DMS 273 treated with DMSO at 0.1 percent for 48 hours (cell line): ENCODE measurements at regions not wholly inside any gene's neighbourhood (a gene's known extent, or its start where the extent isn't known, plus 50 kb on each side); places are given as distances from the start of the nearest gene placed in this dataset.

Experiments used
- DNase-seq: peaks from one replicate; lab custom pipeline; 2025; lab: John Stamatoyannopoulos, UW

DNA sequence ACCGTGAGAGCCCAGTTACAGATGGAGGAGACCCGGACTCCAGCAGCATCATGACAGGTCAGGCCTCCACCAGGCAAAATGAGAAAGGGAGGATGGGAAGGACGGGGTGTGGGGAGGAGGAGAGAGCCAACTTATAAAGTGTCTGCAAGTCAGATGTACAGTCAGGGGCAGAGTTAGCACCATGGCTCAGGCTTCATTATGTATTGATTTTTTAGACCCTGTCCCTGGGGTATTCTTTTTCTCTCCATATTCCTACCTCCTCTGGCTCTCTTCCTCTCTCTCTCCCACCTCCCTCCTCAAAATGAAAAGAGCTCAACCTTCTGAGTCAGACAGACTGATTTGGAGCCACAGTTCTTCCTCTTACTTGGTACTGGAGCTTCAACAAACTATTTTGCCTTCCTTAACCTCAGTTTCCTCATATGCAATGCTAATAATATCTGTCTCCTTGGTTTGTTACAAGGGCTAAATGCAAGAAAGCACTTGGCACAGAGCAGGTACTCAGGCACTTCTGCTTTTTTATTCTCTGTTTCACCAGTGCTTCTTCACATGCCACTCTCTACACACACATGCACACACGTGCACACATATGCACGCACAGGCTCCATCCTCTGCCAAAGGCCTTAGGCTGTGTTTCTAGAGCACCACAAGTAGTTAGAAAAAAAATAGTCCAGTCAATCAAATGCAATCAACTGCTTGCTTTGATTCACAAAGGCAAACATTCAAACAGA, 92.3 kb upstream of the PKDCC start:
- no peak for DNase-seq

DNA sequence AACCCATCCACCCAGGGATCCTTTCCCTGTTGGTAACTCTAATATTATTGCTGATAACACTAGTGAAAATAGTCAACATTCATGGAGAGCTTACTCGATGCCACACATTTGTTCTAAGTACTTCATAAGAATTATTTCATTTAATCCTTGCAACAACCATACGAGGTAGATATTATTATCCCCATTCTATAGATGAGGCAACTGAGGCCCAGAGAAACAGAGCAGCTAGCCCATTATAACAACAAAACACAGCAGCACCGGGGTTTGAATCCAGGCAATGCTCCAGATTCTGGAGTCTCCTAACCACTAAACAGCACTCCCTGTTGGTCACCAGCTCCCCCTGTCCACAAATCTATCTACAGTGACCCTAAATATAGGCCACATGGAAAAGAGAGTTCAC, 90.4 kb upstream of the PKDCC start:
- no peak for DNase-seq

DNA sequence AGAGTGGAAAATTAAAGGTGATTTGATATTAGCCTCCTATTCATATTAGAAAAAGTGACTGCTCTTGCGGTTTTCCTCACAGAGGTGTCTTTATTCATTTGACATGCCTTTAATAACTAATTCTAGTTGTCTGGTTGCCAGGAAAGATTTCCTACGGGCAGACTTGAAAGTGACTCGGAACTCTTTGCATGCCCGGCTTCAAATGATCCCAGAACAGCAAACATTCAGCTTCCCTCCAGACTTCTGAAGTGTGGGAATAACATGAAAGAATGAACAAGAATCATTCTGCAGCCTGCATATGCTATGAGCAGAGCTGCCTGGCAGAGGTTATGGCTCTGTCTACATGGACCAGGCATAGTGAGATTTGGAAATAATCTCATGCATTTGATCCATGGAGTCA, 89.6 kb upstream of the PKDCC start:
- no peak for DNase-seq

GRCh38 chr2:41958775-41959174, 89.0 kb upstream of the PKDCC start:
- DNase-seq: no peak

DNA sequence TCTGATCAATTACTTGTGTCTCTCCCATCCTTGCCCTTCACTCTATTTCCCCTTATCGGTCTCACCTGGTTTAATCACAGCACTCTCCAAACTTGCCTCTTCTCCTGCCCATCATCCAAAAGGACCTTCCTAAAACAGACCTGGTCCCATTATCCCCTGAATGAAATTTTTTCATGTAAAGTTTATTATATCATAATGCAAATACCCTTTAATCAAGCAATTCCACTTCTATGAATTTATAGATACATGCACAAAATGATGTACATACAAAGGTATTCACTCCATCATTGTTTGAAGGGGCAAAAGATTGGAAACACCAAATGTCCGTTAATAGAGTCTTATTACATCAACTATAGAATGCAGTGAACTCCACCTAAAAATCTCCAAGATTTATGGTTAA, 88.1 kb upstream of the PKDCC start:
- DNase-seq: no peak

DNA sequence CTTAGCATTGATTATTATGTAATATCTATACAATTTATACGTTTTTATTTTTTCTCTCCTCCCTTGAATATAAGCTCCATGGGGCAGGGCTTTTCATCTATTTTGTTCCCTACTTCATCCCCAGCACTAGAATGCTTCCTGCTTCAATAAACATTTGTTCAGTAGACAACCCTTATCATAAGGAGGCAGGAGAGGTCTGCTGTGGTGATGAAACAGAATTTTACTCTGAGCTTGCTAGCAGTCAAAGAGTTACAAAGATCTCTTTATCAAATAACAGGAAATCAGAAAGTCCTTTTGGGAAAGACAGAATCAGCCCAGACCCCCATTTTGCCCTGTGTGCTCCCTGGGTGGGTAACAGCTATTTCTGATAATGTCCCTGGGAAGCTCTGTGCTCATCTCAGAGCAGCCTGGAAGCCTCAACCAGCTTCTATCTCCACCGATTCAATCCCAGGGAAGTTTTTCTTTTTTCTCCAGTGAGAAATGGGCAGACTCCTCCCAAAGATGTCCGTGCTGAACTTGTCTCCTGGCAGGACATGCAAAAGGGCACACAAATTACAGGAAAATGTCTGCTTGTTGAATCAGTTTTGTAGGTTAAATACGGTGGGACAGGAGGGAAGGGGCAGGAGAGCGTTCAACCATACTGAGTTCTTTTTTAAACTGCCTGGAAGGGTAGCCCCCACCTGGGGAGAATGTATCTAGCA, 84.7 kb upstream of the PKDCC start:
- no peak for DNase-seq

- DNase-seq: no peak
Measured at GRCh38 chr2:41963661-41964525, 83.9 kb upstream of the PKDCC start.

- no peak for DNase-seq
Measured at GRCh38 chr2:41965173-41965908, 82.5 kb upstream of the PKDCC start.

- DNase-seq: no peak
Measured at GRCh38 chr2:41965909-41966295, 81.9 kb upstream of the PKDCC start.

GRCh38 chr2:41966431-41966893, 81.4 kb upstream of the PKDCC start:
- no peak for DNase-seq

- DNase-seq: no peak
Measured at GRCh38 chr2:41966920-41967319, 80.9 kb upstream of the PKDCC start.

DNA sequence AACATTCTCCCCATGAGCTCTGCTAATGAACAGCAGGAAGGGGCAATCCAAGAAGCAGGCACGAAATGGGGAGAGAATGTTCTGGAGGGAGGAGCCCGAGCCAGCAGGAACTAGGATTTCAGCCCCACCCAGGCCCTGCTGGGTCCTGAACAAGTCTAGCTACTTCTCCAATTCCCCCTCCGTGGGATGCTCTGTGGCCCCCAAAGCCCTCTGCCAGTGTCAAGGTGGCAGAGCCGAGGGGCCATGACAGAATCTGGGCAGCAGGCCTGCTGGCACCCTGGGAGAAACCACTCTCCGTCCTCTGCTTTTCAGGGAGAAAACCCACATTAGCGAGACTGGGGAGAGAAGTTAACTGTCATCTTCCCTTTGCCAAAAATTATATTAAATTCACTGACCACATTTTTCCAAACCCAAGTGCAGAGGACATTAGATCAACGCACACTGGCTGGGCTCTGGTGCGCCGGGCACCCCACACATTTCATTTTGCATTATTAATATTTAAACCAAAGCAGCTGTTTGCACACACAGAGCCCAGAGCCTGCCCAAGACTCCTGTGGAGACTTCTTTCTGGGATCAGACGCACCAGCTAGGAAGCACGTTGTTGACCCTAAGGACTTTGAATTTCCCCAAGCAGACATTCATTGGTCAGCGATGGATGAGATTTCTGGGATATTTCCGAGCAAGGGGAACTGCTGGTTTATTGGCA, 80.2 kb upstream of the PKDCC start:
- DNase-seq: no peak

- DNase-seq: no peak
Measured at GRCh38 chr2:41968182-41968578, 79.6 kb upstream of the PKDCC start.

GRCh38 chr2:41970988-41971660, 76.7 kb upstream of the PKDCC start:
- no peak for DNase-seq

DNA sequence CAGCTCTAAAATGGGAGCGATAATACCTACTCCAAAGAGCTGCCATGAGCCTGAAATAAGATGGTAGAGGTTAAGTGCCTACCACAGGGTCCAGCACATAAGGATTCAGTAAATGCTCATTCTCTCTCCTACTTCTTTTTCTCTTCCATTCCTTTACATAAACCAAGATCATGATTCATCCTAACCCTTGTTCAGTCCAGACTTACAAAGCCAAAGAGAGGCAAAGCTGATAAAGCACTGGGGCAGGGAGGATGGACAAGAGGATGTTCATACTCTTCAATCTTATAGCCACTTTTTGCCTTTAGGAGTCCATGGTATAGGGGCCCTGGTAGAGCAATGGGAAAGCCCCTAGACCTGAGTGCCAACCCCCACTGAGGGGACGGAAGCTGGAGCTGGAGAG, 75.6 kb upstream of the PKDCC start:
- DNase-seq: no peak

GRCh38 chr2:41972819-41973218, 75.0 kb upstream of the PKDCC start:
- no peak for DNase-seq

- DNase-seq: no peak
Measured at GRCh38 chr2:41973871-41974270, 74.0 kb upstream of the PKDCC start.

DNA sequence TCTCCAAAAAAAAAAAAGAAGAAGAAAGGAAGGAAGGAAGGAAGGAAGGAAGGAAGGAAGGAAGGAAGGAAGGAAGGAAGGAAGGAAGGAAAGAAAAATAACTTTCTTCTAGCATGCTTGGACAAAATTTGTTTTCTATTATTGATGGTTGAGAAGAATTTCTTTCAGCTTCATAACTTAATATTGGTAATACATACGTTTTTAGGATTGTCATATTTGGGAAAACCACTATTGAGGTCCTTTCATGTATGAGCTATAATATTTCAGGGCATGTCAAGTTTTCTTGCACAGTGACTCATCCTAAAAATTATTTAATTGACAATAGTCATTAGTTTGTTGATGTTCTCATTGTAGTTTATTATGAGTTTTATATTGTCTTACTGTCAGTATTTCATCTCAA, 66.4 kb upstream of the PKDCC start:
- no peak for DNase-seq

DNA sequence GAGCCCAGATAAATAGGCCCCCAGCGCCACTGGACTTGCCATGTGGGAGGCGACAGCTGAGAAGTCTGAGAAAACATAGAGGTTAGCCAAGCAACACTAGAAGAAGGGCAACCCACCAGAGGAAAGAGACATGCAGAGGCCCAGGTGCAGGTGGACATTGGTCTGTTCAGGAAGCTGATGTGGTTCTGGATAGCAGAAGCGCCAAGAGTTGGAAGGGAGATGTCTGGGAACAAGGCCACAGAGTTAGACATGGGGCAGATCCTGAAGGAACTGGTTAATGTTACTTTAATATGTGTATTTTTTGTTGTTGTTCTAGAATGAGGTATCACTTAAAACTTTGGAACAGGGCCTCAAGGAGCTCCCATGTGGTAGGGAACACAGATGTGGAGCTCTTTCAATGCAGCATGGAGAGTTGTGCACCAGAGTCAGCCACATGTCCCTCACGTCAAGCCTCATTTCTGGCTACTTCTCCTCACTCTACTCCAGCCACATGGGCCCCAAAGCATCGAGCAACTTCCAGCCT, 62.2 kb upstream of the PKDCC start:
- no peak for DNase-seq

DNA sequence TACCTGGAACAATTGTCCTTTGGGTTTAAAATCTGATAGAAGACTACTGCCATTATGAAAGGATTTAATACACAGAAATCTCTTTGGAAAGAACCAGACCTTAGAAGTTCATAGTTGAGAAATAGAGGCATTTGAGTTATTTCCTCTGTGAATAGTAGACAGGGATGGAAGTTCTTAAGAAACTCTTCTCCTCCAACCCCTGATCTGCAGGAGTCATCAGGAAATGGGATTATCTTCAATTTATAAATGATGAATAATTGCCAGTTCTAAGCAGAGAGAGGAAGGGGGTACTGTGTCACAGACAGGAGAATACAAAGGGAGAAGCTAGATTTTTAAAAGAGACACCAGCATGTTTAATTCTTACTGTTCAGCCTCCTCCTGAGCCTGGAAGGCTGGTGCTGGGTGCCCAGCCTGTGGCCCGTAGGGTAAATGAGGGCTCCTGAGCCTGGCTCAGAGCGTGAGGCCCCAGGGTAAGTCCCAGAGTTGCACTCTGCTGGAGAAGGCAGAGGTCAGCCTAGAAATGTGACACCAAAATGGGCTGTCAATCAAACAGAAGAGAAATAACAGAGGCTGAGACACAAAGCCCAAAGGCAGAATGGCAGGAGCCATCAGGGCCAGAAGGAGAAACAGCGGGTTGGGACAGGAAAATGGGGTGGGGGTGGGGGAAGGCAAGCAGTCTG, 58.2 kb upstream of the PKDCC start:
- no peak for DNase-seq
